Lower lobe of right lung (tissue), 2 donors: ENCODE measurements at regions not wholly inside any gene's neighbourhood (a gene's known extent, or its start where the extent isn't known, plus 50 kb on each side); places are given as distances from the start of the nearest gene placed in this dataset.

Experiments
- ATAC-seq, 2 donors: fragments of 200-7000 bp; cut with Tn5 transposase; one replicate each; pipeline ENCODE4 v1.9.1; 2020 to 2022; ENCODE audit warnings: mild to moderate bottlenecking in 2 of 2, moderate library complexity in 2 of 2
- DNase-seq: peaks from one replicate; pipeline ENCODE4 v3.0.0-alpha.2; 2020
- H3K27ac ChIP-seq: fragments of 200-600 bp; one replicate; pipeline ENCODE4 v1.8.0; 2022
- H3K27me3 ChIP-seq: fragments of 200-600 bp; one replicate; pipeline ENCODE4 v1.8.0; 2022; ENCODE audit warnings: low read depth
- H3K36me3 ChIP-seq: fragments of 200-600 bp; one replicate; pipeline ENCODE4 v1.8.0; 2022; ENCODE audit warnings: mild to moderate bottlenecking
- H3K4me1 ChIP-seq: fragments of 200-600 bp; one replicate; pipeline ENCODE4 v1.8.0; 2022
- H3K4me3 ChIP-seq: fragments of 200-600 bp; one replicate; pipeline ENCODE4 v1.8.0; 2022; ENCODE audit warnings: mild to moderate bottlenecking
- H3K9me3 ChIP-seq: fragments of 200-600 bp; one replicate; pipeline ENCODE4 v1.8.0; 2022
- CTCF ChIP-seq: fragments of 200-600 bp; IDR thresholded peaks from one replicate; pipeline ENCODE4 v1.8.0; 2022; ENCODE audit warnings: antibody characterized with exemption, mild to moderate bottlenecking
- intact Hi-C: fragments of 100-400 bp; cut with DNase I; formaldehyde crosslinking; loops from one replicate; pipeline ENCODE4 v1.11.0; 2022
- donor health status: DM: no; HTN: yes; CAD: no; lungs with severe emphysema.

DNA sequence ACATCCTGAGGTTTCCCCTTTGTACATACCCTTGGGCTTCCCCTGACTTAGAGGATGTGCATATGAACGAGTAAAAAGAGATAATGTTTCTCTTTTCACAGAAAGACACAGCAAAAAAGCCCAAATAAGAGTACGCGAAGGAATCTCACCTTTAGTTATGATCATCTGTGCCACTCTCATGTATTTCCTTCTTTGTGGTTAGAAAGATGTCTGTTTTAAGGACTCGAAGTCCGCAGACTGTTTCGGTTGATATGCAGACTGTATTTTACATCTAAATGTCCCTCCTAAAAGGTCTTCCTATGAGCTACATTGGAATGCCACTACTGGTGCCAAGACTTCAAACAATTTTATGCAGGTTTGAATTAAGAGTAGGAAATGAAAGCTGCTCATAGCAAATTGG is 102.3 kb upstream of the GOT2 start:
- Histone ChIP-seq H3K36me3 (no peaks in the 10 kb centered on the region), H3K4me1 (no peaks in the 10 kb centered on the region), H3K27me3 (no peaks in the 10 kb centered on the region), H3K9me3 (no peaks in the 10 kb centered on the region), H3K4me3 (no peak overlapping the region), H3K27ac (no peak overlapping the region)
- ATAC-seq (no peak), DNase-seq (no peak)
- TF ChIP-seq CTCF: no peak
- intact Hi-C loops: no loop called here

- no peaks in the 10 kb centered on the region for H3K36me3 ChIP-seq
- no peaks in the 10 kb centered on the region for H3K27me3 ChIP-seq
- intact Hi-C loops: no loop called here
- H3K4me3 ChIP-seq: no peak overlapping the region
- no peak for TF ChIP-seq CTCF
- no peak overlapping the region for H3K27ac ChIP-seq
- H3K4me1 ChIP-seq: no peaks in the 10 kb centered on the region
- no peaks in the 10 kb centered on the region for H3K9me3 ChIP-seq
- no peak for ATAC-seq
- DNase-seq: no peak
These were observed 98.3 kb upstream of the GOT2 start for GRCh38 chr16:58832386-58832895.

GRCh38 chr16:58831386-58831785 is 97.3 kb upstream of the GOT2 start:
- ATAC-seq (no peak), DNase-seq (no peak)
- H3K36me3 ChIP-seq: no peaks in the 10 kb centered on the region
- intact Hi-C loops: no loop called here
- no peaks in the 10 kb centered on the region for H3K27me3 ChIP-seq
- H3K9me3 ChIP-seq: no peaks in the 10 kb centered on the region
- no peak overlapping the region for H3K4me3 ChIP-seq
- no peaks in the 10 kb centered on the region for H3K4me1 ChIP-seq
- H3K27ac ChIP-seq: no peak overlapping the region
- TF ChIP-seq CTCF: no peak

DNA sequence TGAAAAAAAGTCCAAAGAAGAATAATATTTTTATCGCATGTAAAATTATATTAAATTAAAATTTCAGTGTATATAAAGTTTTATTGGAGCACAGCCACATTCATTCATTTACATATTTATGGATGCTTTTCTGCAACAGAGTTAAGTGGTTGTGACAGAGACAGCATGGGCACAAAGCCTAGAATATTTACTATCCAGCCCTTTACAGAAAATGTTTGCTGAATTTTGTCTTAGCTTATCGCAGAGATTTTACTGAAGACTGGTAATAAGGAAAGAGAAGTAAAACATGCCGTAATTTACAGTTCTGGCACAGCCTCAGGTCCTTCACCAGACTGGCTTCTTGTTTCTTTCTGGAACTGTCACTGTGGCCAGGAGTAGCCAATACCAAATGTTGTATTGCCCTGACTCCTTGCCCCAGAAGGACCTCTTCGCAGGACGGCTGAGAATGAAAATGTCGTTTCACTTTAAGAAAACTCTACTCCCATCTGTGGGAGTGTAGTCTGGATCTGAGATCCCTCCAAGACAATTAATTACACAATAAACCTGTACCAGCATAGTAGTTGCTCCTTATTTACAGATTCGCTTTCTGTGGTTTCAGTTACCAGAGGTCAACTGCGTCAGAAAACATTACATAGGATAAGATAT is 94.9 kb upstream of the GOT2 start:
- ATAC-seq (no peak), DNase-seq (no peak)
- intact Hi-C loops: no loop called here
- no peak overlapping the region for H3K4me3 ChIP-seq
- no peak for TF ChIP-seq CTCF
- H3K9me3 ChIP-seq: no peaks in the 10 kb centered on the region
- no peaks in the 10 kb centered on the region for H3K27me3 ChIP-seq
- H3K4me1 ChIP-seq: no peaks in the 10 kb centered on the region
- no peak overlapping the region for H3K27ac ChIP-seq
- no peaks in the 10 kb centered on the region for H3K36me3 ChIP-seq

DNA sequence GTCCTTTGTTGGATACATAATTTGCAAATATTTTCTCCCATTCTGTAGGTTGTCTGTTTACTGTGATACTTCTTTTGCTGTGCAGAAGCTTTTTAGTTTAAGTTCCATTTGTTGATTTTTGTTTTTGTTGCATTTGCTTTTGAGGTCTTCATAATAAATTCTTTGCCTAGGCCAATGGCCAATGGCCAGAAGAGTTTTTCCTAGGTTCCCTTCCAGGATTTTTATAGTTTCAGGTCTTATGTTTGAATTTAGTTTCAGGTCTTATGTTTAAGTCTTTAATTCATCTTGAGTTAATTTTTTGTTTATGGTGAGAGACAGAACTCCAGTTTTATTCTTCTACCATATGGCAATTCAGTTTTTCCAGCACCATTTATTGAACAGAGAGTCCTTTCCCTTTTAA is 90.1 kb upstream of the GOT2 start:
- H3K27ac ChIP-seq: no peak overlapping the region
- no peaks in the 10 kb centered on the region for H3K4me1 ChIP-seq
- H3K9me3 ChIP-seq: peaks cover 4% of the 10 kb centered on the region
- H3K36me3 ChIP-seq: no peaks in the 10 kb centered on the region
- no peak for ATAC-seq
- H3K27me3 ChIP-seq: peaks cover under 1% of the 10 kb centered on the region
- H3K4me3 ChIP-seq: no peak overlapping the region
- no peak for TF ChIP-seq CTCF
- intact Hi-C loops: no loop called here
- no peak for DNase-seq
